NCI-H748 (cell line): ENCODE measurements at regions not wholly inside any gene's neighbourhood (a gene's known extent, or its start where the extent isn't known, plus 50 kb on each side); places are given as distances from the start of the nearest gene placed in this dataset.

Source experiments
- DNase-seq: peaks from one replicate; lab custom pipeline; 2025; ENCODE audit not compliant: unreplicated experiment; lab: John Stamatoyannopoulos, UW

- no peak for DNase-seq
These were observed 117.0 kb downstream of the NAV1 start for GRCh38 chr1:201655910-201656309.

- peak; percentile 63 for DNase-seq
These were observed 117.5 kb downstream of the NAV1 start for GRCh38 chr1:201656311-201657032.

- DNase-seq = no peak
These were observed 120.6 kb downstream of the NAV1 start for GRCh38 chr1:201659572-201659971.

GRCh38 chr1:201660931-201661822 is 122.2 kb downstream of the NAV1 start:
- no peak for DNase-seq

- no peak for DNase-seq
These were observed 123.0 kb downstream of the NAV1 start for GRCh38 chr1:201661823-201662359.

GRCh38 chr1:201662646-201663045 is 123.7 kb downstream of the NAV1 start:
- no peak for DNase-seq

GRCh38 chr1:201663491-201664113 is 124.7 kb downstream of the NAV1 start:
- no peak for DNase-seq

- DNase-seq = no peak
These were observed 126.1 kb downstream of the NAV1 start for GRCh38 chr1:201665036-201665435.

GRCh38 chr1:201666102-201666501 is 127.2 kb downstream of the NAV1 start:
- no peak for DNase-seq

- no peak for DNase-seq
These were observed 127.7 kb downstream of the NAV1 start for GRCh38 chr1:201666645-201667044.

GRCh38 chr1:201667479-201667878 is 128.6 kb downstream of the NAV1 start:
- no peak for DNase-seq

GRCh38 chr1:201670517-201670916 is 131.6 kb downstream of the NAV1 start:
- no peak for DNase-seq

- no peak for DNase-seq
These were observed 133.8 kb downstream of the NAV1 start for GRCh38 chr1:201672685-201673084.

- DNase-seq = no peak
These were observed 134.2 kb downstream of the NAV1 start for GRCh38 chr1:201673093-201673492.

GRCh38 chr1:201673915-201674314 is 135.0 kb downstream of the NAV1 start:
- no peak for DNase-seq

- DNase-seq = no peak
These were observed 136.2 kb downstream of the NAV1 start for GRCh38 chr1:201675143-201675542.

GRCh38 chr1:201676197-201676596 is 137.3 kb downstream of the NAV1 start:
- DNase-seq = no peak

GRCh38 chr1:201676641-201677040 is 137.7 kb downstream of the NAV1 start:
- no peak for DNase-seq

- no peak for DNase-seq
These were observed 139.6 kb downstream of the NAV1 start for GRCh38 chr1:201678264-201679101.

- DNase-seq = no peak
These were observed 142.4 kb downstream of the NAV1 start for GRCh38 chr1:201681375-201681774.

- DNase-seq = no peak
These were observed 144.0 kb downstream of the NAV1 start for GRCh38 chr1:201682964-201683363.
